ENCODE measurements at regions not wholly inside any gene's neighbourhood (a gene's known extent, or its start where the extent isn't known, plus 50 kb on each side); places are given as distances from the start of the nearest gene placed in this dataset.

GRCh38 chr4:110395421-110395820, 80.5 kb upstream of the ENPEP start:
- Mint-ChIP-seq H3K9me3 (no peaks in the 10 kb centered on the region), H3K27ac (ENCODE audit: low read depth) (no peak overlapping the region), H3K36me3 (ENCODE audit: insufficient read depth) (no peaks in the 10 kb centered on the region), H3K27me3 (peaks cover 30% of the 10 kb centered on the region), H3K4me3 (no peak overlapping the region), H3K4me1 (no peaks in the 10 kb centered on the region)
- ATAC-seq (replicated peaks; ENCODE audit: extremely low read depth, poor library complexity, severe bottlenecking) (no peak), DNase-seq (ENCODE audit: low spot score in 2 of 2) (no peak)

GRCh38 chr4:110394871-110395270, 81.1 kb upstream of the ENPEP start:
- no peak overlapping the region for H3K27ac Mint-ChIP-seq (ENCODE audit: low read depth)
- ATAC-seq (replicated peaks; ENCODE audit: extremely low read depth, poor library complexity, severe bottlenecking) (no peak), DNase-seq (ENCODE audit: low spot score in 2 of 2) (no peak)
- H3K36me3 Mint-ChIP-seq (ENCODE audit: insufficient read depth), result no peaks in the 10 kb centered on the region
- peaks cover 25% of the 10 kb centered on the region for H3K27me3 Mint-ChIP-seq
- H3K9me3 Mint-ChIP-seq, result no peaks in the 10 kb centered on the region
- no peaks in the 10 kb centered on the region for H3K4me1 Mint-ChIP-seq
- H3K4me3 Mint-ChIP-seq, result no peak overlapping the region

DNA sequence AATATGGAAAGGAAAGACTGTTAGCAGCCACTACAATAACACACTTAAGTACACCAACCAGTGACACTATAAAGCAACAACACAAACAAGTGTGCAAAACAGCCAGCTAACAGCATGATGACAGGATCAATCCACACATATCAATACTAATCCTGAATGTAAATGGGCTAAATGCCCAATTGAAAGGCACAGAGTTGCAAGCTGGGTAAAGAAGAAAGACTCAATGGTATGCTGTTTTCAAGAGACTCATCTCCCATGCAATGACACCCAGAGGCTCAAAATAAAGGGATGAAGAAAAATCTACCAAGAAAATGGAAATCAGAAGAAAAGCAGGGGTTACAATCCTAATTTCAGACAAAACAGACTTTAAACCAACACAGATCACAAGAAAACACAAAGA, 94.2 kb upstream of the ENPEP start:
- Mint-ChIP-seq H3K4me3 (no peak overlapping the region), H3K27me3 (peaks cover 16% of the 10 kb centered on the region), H3K27ac (ENCODE audit: low read depth) (no peak overlapping the region), H3K9me3 (peaks cover 21% of the 10 kb centered on the region), H3K36me3 (ENCODE audit: insufficient read depth) (no peaks in the 10 kb centered on the region), H3K4me1 (no peaks in the 10 kb centered on the region)
- DNase-seq (ENCODE audit: low spot score in 2 of 2), result no peak
- no peak for ATAC-seq (replicated peaks; ENCODE audit: extremely low read depth, poor library complexity, severe bottlenecking)

GRCh38 chr4:110372485-110372884, 103.5 kb upstream of the ENPEP start:
- no peak for ATAC-seq (replicated peaks; ENCODE audit: extremely low read depth, poor library complexity, severe bottlenecking)
- Mint-ChIP-seq H3K4me3 (no peak overlapping the region), H3K9me3 (no peaks in the 10 kb centered on the region), H3K4me1 (no peaks in the 10 kb centered on the region), H3K27me3 (peaks cover 45% of the 10 kb centered on the region), H3K27ac (ENCODE audit: low read depth) (no peak overlapping the region), H3K36me3 (ENCODE audit: insufficient read depth) (no peaks in the 10 kb centered on the region)
- no peak for DNase-seq (ENCODE audit: low spot score in 2 of 2)

GRCh38 chr4:110371016-110371770, 104.8 kb upstream of the ENPEP start:
- DNase-seq (ENCODE audit: low spot score in 2 of 2) (no peak), ATAC-seq (replicated peaks; ENCODE audit: extremely low read depth, poor library complexity, severe bottlenecking) (no peak)
- no peaks in the 10 kb centered on the region for H3K9me3 Mint-ChIP-seq
- no peaks in the 10 kb centered on the region for H3K4me1 Mint-ChIP-seq
- no peaks in the 10 kb centered on the region for H3K36me3 Mint-ChIP-seq (ENCODE audit: insufficient read depth)
- no peak overlapping the region for H3K27ac Mint-ChIP-seq (ENCODE audit: low read depth)
- peaks cover 47% of the 10 kb centered on the region for H3K27me3 Mint-ChIP-seq
- H3K4me3 Mint-ChIP-seq, result no peak overlapping the region

DNA sequence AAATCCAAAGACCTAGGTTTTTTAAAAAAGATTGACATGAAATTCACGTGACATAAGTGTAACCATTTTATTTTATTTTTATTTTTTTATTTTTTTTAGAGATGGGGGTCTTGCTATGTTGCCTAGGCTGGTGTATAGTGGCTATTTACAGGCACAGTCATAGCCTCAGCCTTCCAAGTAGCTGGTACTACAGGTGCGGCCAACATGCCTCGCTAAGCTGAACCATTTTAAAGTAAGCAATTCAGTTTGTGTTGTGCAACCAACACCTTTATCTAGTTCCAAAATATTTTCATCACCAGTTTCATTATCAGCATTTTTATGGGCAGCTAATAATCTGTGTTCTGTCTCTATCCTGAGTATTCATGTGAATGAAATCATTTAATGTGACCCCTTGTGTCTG, 107.5 kb upstream of the ENPEP start:
- no peak overlapping the region for H3K27ac Mint-ChIP-seq (ENCODE audit: low read depth)
- H3K4me1 Mint-ChIP-seq, result no peaks in the 10 kb centered on the region
- no peaks in the 10 kb centered on the region for H3K36me3 Mint-ChIP-seq (ENCODE audit: insufficient read depth)
- H3K27me3 Mint-ChIP-seq, result peaks cover 54% of the 10 kb centered on the region
- ATAC-seq (replicated peaks; ENCODE audit: extremely low read depth, poor library complexity, severe bottlenecking) (no peak), DNase-seq (ENCODE audit: low spot score in 2 of 2) (no peak)
- no peak overlapping the region for H3K4me3 Mint-ChIP-seq
- no peaks in the 10 kb centered on the region for H3K9me3 Mint-ChIP-seq

DNA sequence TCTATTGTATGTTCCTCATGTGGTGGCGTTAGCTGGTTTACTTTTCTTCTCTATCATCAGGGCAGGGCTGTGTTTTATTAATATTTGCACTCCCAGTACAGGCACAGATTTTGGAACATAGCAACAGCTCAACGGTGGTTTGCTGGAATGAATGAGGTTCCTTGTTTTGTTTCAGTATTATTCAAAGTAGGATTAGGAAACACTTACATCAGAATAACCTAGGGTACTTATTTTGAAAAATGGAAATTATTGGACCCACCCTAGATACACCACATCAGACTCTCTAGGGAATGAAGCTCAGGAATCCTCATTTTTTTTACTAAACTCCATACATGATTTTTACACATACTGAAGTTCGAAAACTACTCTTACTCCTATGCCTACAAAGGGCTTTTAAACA, 108.8 kb upstream of the ENPEP start:
- Mint-ChIP-seq H3K4me3 (no peak overlapping the region), H3K9me3 (no peaks in the 10 kb centered on the region), H3K36me3 (ENCODE audit: insufficient read depth) (no peaks in the 10 kb centered on the region), H3K27ac (ENCODE audit: low read depth) (no peak overlapping the region), H3K27me3 (peaks cover 41% of the 10 kb centered on the region), H3K4me1 (no peaks in the 10 kb centered on the region)
- no peak for ATAC-seq (replicated peaks; ENCODE audit: extremely low read depth, poor library complexity, severe bottlenecking)
- DNase-seq (ENCODE audit: low spot score in 2 of 2), result no peak

GRCh38 chr4:110365761-110366160, 110.2 kb upstream of the ENPEP start:
- Mint-ChIP-seq H3K9me3 (no peaks in the 10 kb centered on the region), H3K36me3 (ENCODE audit: insufficient read depth) (no peaks in the 10 kb centered on the region), H3K4me1 (no peaks in the 10 kb centered on the region), H3K27ac (ENCODE audit: low read depth) (no peak overlapping the region), H3K4me3 (no peak overlapping the region), H3K27me3 (peaks cover 33% of the 10 kb centered on the region)
- ATAC-seq (replicated peaks; ENCODE audit: extremely low read depth, poor library complexity, severe bottlenecking) (no peak), DNase-seq (ENCODE audit: low spot score in 2 of 2) (no peak)

DNA sequence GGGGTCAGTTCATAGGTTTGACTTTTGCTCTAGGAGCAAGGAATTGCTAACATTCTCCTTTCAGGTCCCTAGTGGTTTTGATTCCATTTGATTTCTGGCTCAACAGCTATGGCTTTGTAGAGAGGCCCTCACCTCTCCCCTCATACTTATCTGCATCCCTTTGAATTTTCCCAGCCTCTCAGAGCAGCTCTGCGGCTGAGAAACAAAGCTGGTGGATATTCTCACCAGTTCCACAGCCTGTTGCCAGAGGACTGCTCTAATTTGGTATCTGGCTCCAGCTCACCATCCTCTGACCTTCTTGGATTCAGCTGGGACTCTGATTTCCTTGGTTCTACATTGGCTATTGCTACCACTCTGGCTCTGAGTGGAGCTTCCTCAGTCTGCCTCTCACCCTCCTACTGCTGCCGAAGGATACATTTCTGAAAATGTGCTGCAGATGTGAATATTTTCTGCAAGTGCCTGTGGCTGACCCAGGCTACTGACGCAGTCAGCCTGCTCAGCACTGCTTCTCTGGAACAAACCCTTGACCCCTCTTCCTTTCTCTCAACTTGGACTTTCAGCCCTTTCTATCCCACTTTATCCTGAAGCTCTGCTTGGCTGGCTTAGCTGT, 110.9 kb upstream of the ENPEP start:
- H3K4me1 Mint-ChIP-seq, result no peaks in the 10 kb centered on the region
- no peak for DNase-seq (ENCODE audit: low spot score in 2 of 2)
- no peak overlapping the region for H3K4me3 Mint-ChIP-seq
- ATAC-seq (replicated peaks; ENCODE audit: extremely low read depth, poor library complexity, severe bottlenecking), result no peak
- no peak overlapping the region for H3K27ac Mint-ChIP-seq (ENCODE audit: low read depth)
- no peaks in the 10 kb centered on the region for H3K36me3 Mint-ChIP-seq (ENCODE audit: insufficient read depth)
- no peaks in the 10 kb centered on the region for H3K9me3 Mint-ChIP-seq
- peaks cover 33% of the 10 kb centered on the region for H3K27me3 Mint-ChIP-seq

DNA sequence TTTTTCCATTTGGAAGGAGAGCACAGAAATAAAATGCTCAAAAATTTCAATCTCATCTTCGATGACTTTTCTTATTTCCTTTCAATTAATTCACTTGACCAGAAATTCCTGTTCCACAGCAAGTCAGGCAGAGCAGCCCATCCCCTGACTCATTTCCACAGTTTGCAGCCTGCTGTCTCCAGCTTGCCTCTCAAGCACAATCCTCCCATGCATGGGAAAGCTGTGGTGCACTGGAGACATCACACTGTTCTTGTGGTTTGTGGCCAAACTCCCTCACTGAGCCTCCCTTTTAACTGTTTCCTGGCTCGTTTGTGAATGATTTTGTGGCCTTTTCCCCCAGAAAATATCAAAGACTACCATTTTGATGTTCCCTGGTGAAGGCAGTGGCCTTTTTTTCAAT, 114.0 kb upstream of the ENPEP start:
- H3K36me3 Mint-ChIP-seq (ENCODE audit: insufficient read depth), result no peaks in the 10 kb centered on the region
- no peak overlapping the region for H3K27ac Mint-ChIP-seq (ENCODE audit: low read depth)
- no peak for DNase-seq (ENCODE audit: low spot score in 2 of 2)
- H3K9me3 Mint-ChIP-seq, result no peaks in the 10 kb centered on the region
- ATAC-seq (replicated peaks; ENCODE audit: extremely low read depth, poor library complexity, severe bottlenecking), result no peak
- no peak overlapping the region for H3K4me3 Mint-ChIP-seq
- H3K27me3 Mint-ChIP-seq, result peaks cover 26% of the 10 kb centered on the region
- no peaks in the 10 kb centered on the region for H3K4me1 Mint-ChIP-seq

DNA sequence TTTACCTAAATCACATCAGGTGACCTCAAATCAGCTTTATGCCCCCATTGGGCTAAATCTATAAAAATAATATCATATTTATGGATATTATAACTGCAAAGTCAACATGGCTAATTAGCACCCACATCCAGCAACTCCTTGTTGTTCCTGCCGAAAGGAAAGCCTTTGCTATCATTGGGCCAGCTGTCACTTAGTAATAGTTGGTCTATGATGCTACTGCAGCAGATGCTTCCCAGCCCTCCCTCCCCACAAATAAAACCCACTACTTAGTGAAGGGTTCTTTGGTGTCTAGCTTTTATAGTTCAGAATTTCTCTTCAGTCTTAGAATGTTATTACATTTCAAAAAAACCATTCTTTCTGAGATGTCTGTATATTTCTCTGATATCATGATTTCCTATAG, 116.9 kb upstream of the ENPEP start:
- ATAC-seq (replicated peaks; ENCODE audit: extremely low read depth, poor library complexity, severe bottlenecking) (no peak), DNase-seq (ENCODE audit: low spot score in 2 of 2) (no peak)
- no peaks in the 10 kb centered on the region for H3K9me3 Mint-ChIP-seq
- H3K36me3 Mint-ChIP-seq (ENCODE audit: insufficient read depth), result no peaks in the 10 kb centered on the region
- H3K27me3 Mint-ChIP-seq, result peaks cover 12% of the 10 kb centered on the region
- H3K4me1 Mint-ChIP-seq, result no peaks in the 10 kb centered on the region
- no peak overlapping the region for H3K27ac Mint-ChIP-seq (ENCODE audit: low read depth)
- no peak overlapping the region for H3K4me3 Mint-ChIP-seq

DNA sequence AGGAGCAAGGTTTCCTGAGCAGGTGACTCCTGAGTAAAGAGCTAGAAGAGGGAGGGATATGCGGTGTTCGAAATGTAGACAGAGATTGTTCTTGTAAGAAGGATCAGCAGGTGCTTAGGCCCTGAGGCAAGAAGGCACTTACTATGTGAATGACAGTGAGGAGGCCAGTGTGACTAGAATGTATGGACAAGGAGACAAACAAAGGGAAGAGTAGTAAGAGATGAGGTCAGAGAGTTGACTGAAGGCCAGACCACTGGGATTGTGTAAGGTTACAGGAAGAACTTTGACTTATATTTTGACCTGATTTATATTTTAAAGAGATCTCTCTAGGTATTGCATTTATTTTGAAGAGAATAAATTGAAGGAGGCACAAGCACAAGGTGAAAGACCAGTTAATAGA, 118.4 kb upstream of the ENPEP start:
- ATAC-seq (replicated peaks; ENCODE audit: extremely low read depth, poor library complexity, severe bottlenecking), result no peak
- H3K4me1 Mint-ChIP-seq, result no peaks in the 10 kb centered on the region
- no peaks in the 10 kb centered on the region for H3K9me3 Mint-ChIP-seq
- no peaks in the 10 kb centered on the region for H3K36me3 Mint-ChIP-seq (ENCODE audit: insufficient read depth)
- H3K4me3 Mint-ChIP-seq, result no peak overlapping the region
- DNase-seq (ENCODE audit: low spot score in 2 of 2), result no peak
- no peak overlapping the region for H3K27ac Mint-ChIP-seq (ENCODE audit: low read depth)
- H3K27me3 Mint-ChIP-seq, result peaks cover 25% of the 10 kb centered on the region

DNA sequence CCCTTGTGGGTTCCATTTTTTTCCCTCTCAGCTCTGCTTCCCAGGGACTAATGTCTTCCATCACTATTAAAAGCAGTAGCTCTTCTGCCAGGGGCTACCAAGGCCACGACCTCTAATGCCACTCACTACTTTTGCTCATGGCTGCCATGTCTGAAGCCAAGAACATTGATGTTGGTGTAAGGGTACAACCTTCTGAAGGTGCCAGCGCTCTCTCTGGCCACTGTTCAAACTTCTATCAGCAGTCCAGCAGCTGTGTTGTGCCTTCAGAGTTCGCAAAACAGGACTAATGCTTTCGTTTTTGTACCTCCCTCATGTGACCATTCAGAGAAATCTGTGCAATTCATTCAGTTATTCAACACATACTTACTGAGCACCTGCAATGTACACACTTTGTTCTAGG, 121.5 kb upstream of the ENPEP start:
- H3K9me3 Mint-ChIP-seq, result no peaks in the 10 kb centered on the region
- no peaks in the 10 kb centered on the region for H3K4me1 Mint-ChIP-seq
- no peak overlapping the region for H3K27ac Mint-ChIP-seq (ENCODE audit: low read depth)
- H3K27me3 Mint-ChIP-seq, result peaks cover 32% of the 10 kb centered on the region
- no peaks in the 10 kb centered on the region for H3K36me3 Mint-ChIP-seq (ENCODE audit: insufficient read depth)
- ATAC-seq (replicated peaks; ENCODE audit: extremely low read depth, poor library complexity, severe bottlenecking) (no peak), DNase-seq (ENCODE audit: low spot score in 2 of 2) (no peak)
- H3K4me3 Mint-ChIP-seq, result no peak overlapping the region
